Karpas-422 (cell line): ENCODE measurements at regions not wholly inside any gene's neighbourhood (a gene's known extent, or its start where the extent isn't known, plus 50 kb on each side); places are given as distances from the start of the nearest gene placed in this dataset.

Experiments
- DNase-seq: peaks from one replicate; pipeline ENCODE4 v3.0.0-alpha.2; 2015
- H2AFZ ChIP-seq: fragments of 200-600 bp; sonication (generic); 2 replicates; pipeline ENCODE4 v1.6.1; 2014; ENCODE audit warnings: antibody characterized with exemption, low read length, mixed read lengths
- H3K27ac ChIP-seq: fragments of 200-600 bp; sonication (generic); 2 replicates; pipeline ENCODE4 v1.5.1; 2014; ENCODE audit warnings: mild to moderate bottlenecking, low read length, moderate library complexity
- H3K27me3 ChIP-seq: fragments of 200-600 bp; sonication (generic); 2 replicates; pipeline ENCODE4 v1.6.1; 2014; ENCODE audit warnings: low read length, mixed read lengths
- H3K36me3 ChIP-seq: fragments of 200-600 bp; sonication (generic); 2 replicates; pipeline ENCODE4 v1.6.1; 2014; ENCODE audit warnings: low read length, mixed read lengths; ENCODE audit not compliant: insufficient read depth
- H3K4me1 ChIP-seq: fragments of 200-600 bp; sonication (generic); 2 replicates; pipeline ENCODE4 v1.6.1; 2014; ENCODE audit warnings: mild to moderate bottlenecking, low read length, mixed read lengths
- H3K4me2 ChIP-seq: fragments of 200-600 bp; sonication (generic); 2 replicates; pipeline ENCODE4 v1.6.1; 2014; ENCODE audit warnings: low read length, low read depth, mild to moderate bottlenecking; ENCODE audit not compliant: poor library complexity, severe bottlenecking
- H3K4me3 ChIP-seq: fragments of 200-600 bp; sonication (generic); 2 replicates; pipeline ENCODE4 v1.5.1; 2014; ENCODE audit warnings: mild to moderate bottlenecking, antibody characterized with exemption, low read length, mixed read lengths
- H3K79me2 ChIP-seq: fragments of 200-600 bp; sonication (generic); 2 replicates; pipeline ENCODE4 v1.6.1; 2014; ENCODE audit warnings: mild to moderate bottlenecking, low read length, mixed read lengths
- H3K9ac ChIP-seq: fragments of 200-600 bp; sonication (generic); 2 replicates; pipeline ENCODE4 v1.6.0; 2014; ENCODE audit warnings: low read length
- H3K9me2 ChIP-seq: fragments of 200-600 bp; sonication (generic), shearing (Covaris generic); replicated peaks from 2 replicates; pipeline ENCODE4 v1.6.0; 2014; ENCODE audit warnings: mild to moderate bottlenecking, low read length, moderate library complexity; ENCODE audit not compliant: insufficient read depth
- H3K9me3 ChIP-seq: fragments of 300-700, 200-600 bp; sonication (generic); 2 replicates; pipeline ENCODE4 v1.6.1; 2014; ENCODE audit warnings: low read length, mixed read lengths
- H4K20me1 ChIP-seq: fragments of 200-600 bp; sonication (generic); 2 replicates; pipeline ENCODE4 v1.6.1; 2014; ENCODE audit warnings: mild to moderate bottlenecking, antibody characterized with exemption, low read length, low read depth; ENCODE audit not compliant: insufficient read depth

- Histone ChIP-seq H3K9me2 (no peaks in the 10 kb centered on the region), H3K4me3 (no peak overlapping the region), H3K9ac (no peak overlapping the region), H3K9me3 (peaks cover 6% of the 10 kb centered on the region; the same call in 1 of the 2 replicates), H4K20me1 (no peaks in the 10 kb centered on the region), H3K27ac (no peak overlapping the region), H2AFZ (no peak overlapping the region), H3K4me2 (no peak overlapping the region), H3K4me1 (peaks cover 4% of the 10 kb centered on the region; the same call in 1 of the 2 replicates), H3K27me3 (no peaks in the 10 kb centered on the region; the same call in 1 of the 2 replicates), H3K36me3 (no peaks in the 10 kb centered on the region), H3K79me2 (no peaks in the 10 kb centered on the region)
- no peak for DNase-seq
Measured at GRCh38 chr9:129359916-129360536, 182.0 kb upstream of the IER5L start.

GRCh38 chr9:129359162-129359811 lies 181.2 kb upstream of the IER5L start:
- H3K79me2 ChIP-seq = no peaks in the 10 kb centered on the region
- H3K9me2 ChIP-seq = no peaks in the 10 kb centered on the region
- no peak overlapping the region for H3K4me2 ChIP-seq
- no peaks in the 10 kb centered on the region for H3K36me3 ChIP-seq
- no peak overlapping the region for H3K27ac ChIP-seq
- H3K9me3 ChIP-seq = peaks cover 6% of the 10 kb centered on the region; the same call in 1 of the 2 replicates
- H3K9ac ChIP-seq = no peak overlapping the region
- no peak overlapping the region for H3K4me3 ChIP-seq
- H4K20me1 ChIP-seq = no peaks in the 10 kb centered on the region
- peaks cover 4% of the 10 kb centered on the region; the same call in 1 of the 2 replicates for H3K4me1 ChIP-seq
- no peak for DNase-seq
- H2AFZ ChIP-seq = no peak overlapping the region
- H3K27me3 ChIP-seq = no peaks in the 10 kb centered on the region; the same call in 1 of the 2 replicates

- Histone ChIP-seq H3K36me3 (no peaks in the 10 kb centered on the region), H3K79me2 (no peaks in the 10 kb centered on the region), H4K20me1 (no peaks in the 10 kb centered on the region), H3K9me2 (no peaks in the 10 kb centered on the region), H3K9me3 (peaks cover 6% of the 10 kb centered on the region; the same call in 1 of the 2 replicates), H3K4me2 (no peak overlapping the region), H3K27me3 (no peaks in the 10 kb centered on the region; the same call in 1 of the 2 replicates), H3K9ac (no peak overlapping the region), H3K4me1 (peaks cover 4% of the 10 kb centered on the region; the same call in 1 of the 2 replicates), H3K27ac (no peak overlapping the region), H2AFZ (no peak overlapping the region), H3K4me3 (no peak overlapping the region)
- no peak for DNase-seq
Measured at GRCh38 chr9:129358621-129359154, 180.6 kb upstream of the IER5L start.

- no peak overlapping the region for H3K4me3 ChIP-seq
Measured at GRCh38 chr9:129357773-129358245, 179.7 kb upstream of the IER5L start.

GRCh38 chr9:129356871-129357772 lies 179.1 kb upstream of the IER5L start:
- H3K4me2 ChIP-seq = no peak overlapping the region
- H3K4me1 ChIP-seq = no peaks in the 10 kb centered on the region
- no peak overlapping the region for H3K27ac ChIP-seq
- H3K9me3 ChIP-seq = peaks cover 6% of the 10 kb centered on the region; the same call in 1 of the 2 replicates
- no peak overlapping the region for H3K4me3 ChIP-seq
- H3K36me3 ChIP-seq = no peaks in the 10 kb centered on the region
- no peak overlapping the region for H2AFZ ChIP-seq
- no peak overlapping the region for H3K9ac ChIP-seq
- no peak for DNase-seq
- no peaks in the 10 kb centered on the region for H3K9me2 ChIP-seq
- no peaks in the 10 kb centered on the region; the same call in 1 of the 2 replicates for H3K27me3 ChIP-seq
- no peaks in the 10 kb centered on the region for H3K79me2 ChIP-seq
- H4K20me1 ChIP-seq = no peaks in the 10 kb centered on the region

More at GRCh38 chr9:129357773-129358245, 179.7 kb upstream of the IER5L start:
- Histone ChIP-seq H4K20me1 (no peaks in the 10 kb centered on the region), H3K79me2 (no peaks in the 10 kb centered on the region), H3K4me1 (peaks cover 4% of the 10 kb centered on the region; the same call in 1 of the 2 replicates), H3K4me2 (no peak overlapping the region), H3K27ac (no peak overlapping the region), H3K36me3 (no peaks in the 10 kb centered on the region), H3K27me3 (no peaks in the 10 kb centered on the region; the same call in 1 of the 2 replicates), H3K9me2 (no peaks in the 10 kb centered on the region), H3K9ac (no peak overlapping the region), H3K9me3 (peaks cover 6% of the 10 kb centered on the region; the same call in 1 of the 2 replicates), H2AFZ (no peak overlapping the region)
- no peak for DNase-seq

GRCh38 chr9:129355631-129356030 lies 177.6 kb upstream of the IER5L start:
- H3K36me3 ChIP-seq = no peaks in the 10 kb centered on the region
- H3K9ac ChIP-seq = no peak overlapping the region
- H3K4me1 ChIP-seq = no peaks in the 10 kb centered on the region
- H3K27ac ChIP-seq = no peak overlapping the region
- H3K4me2 ChIP-seq = no peak overlapping the region
- no peaks in the 10 kb centered on the region for H4K20me1 ChIP-seq
- no peak overlapping the region for H3K4me3 ChIP-seq
- DNase-seq = no peak
- peaks cover 6% of the 10 kb centered on the region; the same call in 1 of the 2 replicates for H3K9me3 ChIP-seq
- no peaks in the 10 kb centered on the region for H3K79me2 ChIP-seq
- no peaks in the 10 kb centered on the region for H3K9me2 ChIP-seq
- H3K27me3 ChIP-seq = no peaks in the 10 kb centered on the region; the same call in 1 of the 2 replicates
- no peak overlapping the region for H2AFZ ChIP-seq

- no peak for DNase-seq
- Histone ChIP-seq H3K36me3 (no peaks in the 10 kb centered on the region), H3K4me1 (no peaks in the 10 kb centered on the region), H3K9me2 (no peaks in the 10 kb centered on the region), H3K79me2 (no peaks in the 10 kb centered on the region), H3K27me3 (no peaks in the 10 kb centered on the region; the same call in 1 of the 2 replicates), H4K20me1 (no peaks in the 10 kb centered on the region), H2AFZ (no peak overlapping the region), H3K4me3 (no peak overlapping the region), H3K4me2 (no peak overlapping the region), H3K27ac (no peak overlapping the region), H3K9ac (no peak overlapping the region), H3K9me3 (peaks cover 6% of the 10 kb centered on the region; the same call in 1 of the 2 replicates)
Measured at GRCh38 chr9:129354498-129354897, 176.4 kb upstream of the IER5L start.
